ENCODE measurements at regions not wholly inside any gene's neighbourhood (a gene's known extent, or its start where the extent isn't known, plus 50 kb on each side); places are given as distances from the start of the nearest gene placed in this dataset.
"Not testable (repeated sequence)": the region's sequence is repeated elsewhere in the genome, so short reads cannot be mapped to it uniquely, and the experiment has no call there.

- H3K4me3 ChIP-seq (ENCODE audit: low read depth, poor library complexity, severe bottlenecking), result no peak overlapping the region
- no peak for TF ChIP-seq POLR2A (IDR thresholded peaks at IDR 0.05)
- intact Hi-C loops (cut with DNase I; ENCODE audit: low total_unique reads), result no loop called here
- WGBS, 2 donors, result 87 to 90% methylated on average over 2 of the region's 2 CpGs
- DNase-seq (ENCODE audit: low spot score in 2 of 2), result no peak
Observed at GRCh38 chr5:108561416-108562204, 179.7 kb upstream of the FBXL17 start.

- H3K4me3 ChIP-seq (ENCODE audit: low read depth, poor library complexity, severe bottlenecking), result no peak overlapping the region
- DNase-seq (ENCODE audit: low spot score in 2 of 2), result peak in 1 of 2 donors; percentile 31
- 29 to 39% methylated on average over 1 of the region's 1 CpG for WGBS, 2 donors
- intact Hi-C loops (cut with DNase I; ENCODE audit: low total_unique reads), result no loop called here
- TF ChIP-seq POLR2A (IDR thresholded peaks at IDR 0.05), result no peak
- TF ChIP-seq CTCF (IDR thresholded peaks at IDR 0.05), result no peak
Observed at GRCh38 chr5:108560581-108560980, 178.7 kb upstream of the FBXL17 start.

DNA sequence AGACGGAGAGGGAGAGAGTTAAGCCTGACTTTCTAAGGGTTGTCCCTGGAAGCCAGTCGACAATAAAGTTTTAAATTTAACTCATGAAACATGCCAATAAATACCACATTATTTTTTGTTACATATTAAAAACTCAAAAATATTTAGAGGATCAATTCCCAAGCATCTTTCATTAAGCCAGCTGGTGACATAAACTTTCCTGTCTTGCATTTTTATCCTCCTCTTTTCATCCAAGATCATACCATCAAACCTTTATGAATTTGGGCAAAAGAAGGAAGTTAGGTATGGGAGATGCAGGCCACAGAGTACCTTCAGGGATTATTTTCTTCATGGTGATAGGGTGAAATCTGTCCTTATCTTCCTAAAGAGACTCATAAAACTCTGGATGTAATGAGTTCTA, 178.3 kb upstream of the FBXL17 start:
- WGBS, 2 donors, result 39 to 65% methylated on average over 2 of the region's 2 CpGs
- no peak for DNase-seq (ENCODE audit: low spot score in 2 of 2)
- intact Hi-C loops (cut with DNase I; ENCODE audit: low total_unique reads), result no loop called here

GRCh38 chr5:108558840-108559239, 176.9 kb upstream of the FBXL17 start:
- whole genome bisulfite sequencing, 2 donors, result 98% methylated on average over 8 of the region's 24 CpGs; no CpG with 5 or more reads in 1 of the 2 donors
- H3K4me3 ChIP-seq (ENCODE audit: low read depth, poor library complexity, severe bottlenecking); intact Hi-C loops (cut with DNase I; ENCODE audit: low total_unique reads); DNase-seq (ENCODE audit: low spot score in 2 of 2): not testable (repeated sequence)

More for the DNA sequence above, 178.3 kb upstream of the FBXL17 start:
- no peak overlapping the region for H3K4me3 ChIP-seq (ENCODE audit: low read depth, poor library complexity, severe bottlenecking)
- TF ChIP-seq POLR2A (IDR thresholded peaks at IDR 0.05) (no peak), CTCF (IDR thresholded peaks at IDR 0.05) (no peak)

GRCh38 chr5:108558142-108558541, 176.2 kb upstream of the FBXL17 start:
- DNase-seq (ENCODE audit: low spot score in 2 of 2); H3K4me3 ChIP-seq (ENCODE audit: low read depth, poor library complexity, severe bottlenecking); intact Hi-C loops (cut with DNase I; ENCODE audit: low total_unique reads): not testable (repeated sequence)
- 92 to 100% methylated on average over 2 to 3 of the region's 5 CpGs for WGBS, 2 donors

DNA sequence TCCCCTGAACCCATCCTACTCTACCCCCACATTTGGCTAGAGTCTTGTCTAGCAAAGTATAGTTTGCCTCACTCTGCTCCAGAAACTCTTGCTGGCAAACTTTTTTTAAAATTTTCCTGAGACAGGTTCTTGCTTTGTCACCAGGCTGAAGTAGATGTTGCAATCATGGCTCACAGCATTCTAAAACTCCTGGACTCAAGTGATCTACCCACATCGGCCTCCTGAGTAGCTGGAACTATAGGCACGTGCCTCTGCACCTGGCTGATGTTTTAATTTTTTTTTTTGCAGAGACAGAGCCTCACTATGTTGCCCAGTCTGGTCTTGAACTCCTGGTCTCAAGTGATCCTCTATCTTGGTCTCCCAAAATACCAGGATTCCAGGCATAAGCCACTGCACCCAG, 175.8 kb upstream of the FBXL17 start:
- DNase-seq (ENCODE audit: low spot score in 2 of 2), result no peak
- intact Hi-C loops (cut with DNase I; ENCODE audit: low total_unique reads), result no loop called here
- 93 to 97% methylated on average over 2 of the region's 2 CpGs for WGBS, 2 donors
- TF ChIP-seq CTCF (IDR thresholded peaks at IDR 0.05) (no peak), POLR2A (IDR thresholded peaks at IDR 0.05) (no peak)
- H3K4me3 ChIP-seq (ENCODE audit: low read depth, poor library complexity, severe bottlenecking), result no peak overlapping the region

DNA sequence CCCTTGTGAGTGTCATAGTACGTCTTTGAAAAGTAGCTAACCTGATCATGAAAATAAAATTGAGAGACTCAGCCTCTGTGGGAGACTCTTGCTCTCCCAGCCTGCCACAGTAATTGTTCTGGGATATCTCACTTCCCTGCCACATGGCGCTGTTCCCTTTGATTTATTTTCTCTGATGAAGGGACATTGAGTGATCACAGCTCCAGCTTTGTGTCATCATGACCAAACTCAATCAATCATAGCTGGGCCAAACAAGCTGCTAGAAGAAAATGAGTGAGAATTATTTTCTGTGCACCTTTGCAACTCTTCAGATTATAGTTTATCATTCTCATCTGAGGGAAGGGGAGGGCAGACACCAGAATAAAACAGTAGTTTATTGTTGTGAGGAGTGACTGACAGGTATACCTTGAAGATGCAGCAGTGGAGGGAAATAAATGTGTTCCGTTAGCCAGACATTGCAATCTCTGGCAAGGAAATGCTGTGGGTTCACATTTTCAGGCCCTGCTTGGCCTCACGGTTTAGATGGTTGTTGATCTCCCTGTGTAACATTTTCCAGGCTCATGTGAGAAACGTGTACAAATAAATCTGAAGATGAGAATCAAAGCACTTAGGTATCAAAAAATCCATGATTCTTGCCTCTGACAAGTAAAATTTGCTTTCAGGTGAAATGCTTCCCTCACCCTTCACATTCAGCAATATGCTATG, 174.7 kb upstream of the FBXL17 start:
- no peak overlapping the region for H3K4me3 ChIP-seq (ENCODE audit: low read depth, poor library complexity, severe bottlenecking)
- no peak for DNase-seq (ENCODE audit: low spot score in 2 of 2)
- TF ChIP-seq CTCF (IDR thresholded peaks at IDR 0.05) (no peak), POLR2A (IDR thresholded peaks at IDR 0.05) (no peak)
- intact Hi-C loops (cut with DNase I; ENCODE audit: low total_unique reads), result no loop called here
- 58 to 59% methylated on average over 5 of the region's 5 CpGs for WGBS, 2 donors

Measured in lower leg skin (tissue), 4 donors.